GM12891 (cell line): ENCODE measurements at regions not wholly inside any gene's neighbourhood (a gene's known extent, or its start where the extent isn't known, plus 50 kb on each side); places are given as distances from the start of the nearest gene placed in this dataset.

Experiments
- DNase-seq: peaks from one replicate; pipeline ENCODE4 v3.0.0; 2011; ENCODE audit warnings: low spot score; ENCODE audit not compliant: insufficient read length
- FAIRE-seq: peaks from 2 replicates; lab custom pipeline; 2011; peaks lifted over from hg19 to GRCh38; lab: Jason Lieb, UNC
- PAX5 ChIP-seq: IDR thresholded peaks from 2 replicates; pipeline ENCODE4 v1.6.1; 2011; ENCODE audit warnings: low read length, moderate library complexity, mild to moderate bottlenecking; ENCODE audit not compliant: insufficient read depth, severe bottlenecking
- POLR2A ChIP-seq: IDR thresholded peaks from 2 replicates; pipeline ENCODE4 v1.6.1; 2011; ENCODE audit warnings: low read depth, low read length, control low read depth
- POLR2AphosphoS5 ChIP-seq: IDR thresholded peaks from 2 replicates; pipeline ENCODE4 v1.6.1; 2011; ENCODE audit warnings: low read depth, low read length, control low read depth
- POU2F2 ChIP-seq: IDR thresholded peaks from 2 replicates; pipeline ENCODE4 v1.6.1; 2011; ENCODE audit warnings: low read depth, mild to moderate bottlenecking, control low read depth, low read length, moderate library complexity
- SPI1 ChIP-seq: IDR thresholded peaks from 2 replicates; pipeline ENCODE4 v1.6.1; 2011; ENCODE audit warnings: low read depth, low read length, control low read depth
- TAF1 ChIP-seq: IDR thresholded peaks from 2 replicates; pipeline ENCODE4 v1.6.1; 2011; ENCODE audit warnings: low read depth, low read length, control low read depth

- no peak for TF ChIP-seq POLR2A
- TF ChIP-seq POU2F2: no peak
- no peak for TF ChIP-seq TAF1
- TF ChIP-seq PAX5: no peak
- TF ChIP-seq POLR2AphosphoS5: no peak
- peak; percentile 63 for TF ChIP-seq SPI1
- no peak for FAIRE-seq
- DNase-seq: no peak
Observed at GRCh38 chr2:191571163-191571769, 106.7 kb upstream of the NABP1 start.

GRCh38 chr2:191572319-191572718 is 105.6 kb upstream of the NABP1 start:
- no peak for FAIRE-seq
- TF ChIP-seq POLR2AphosphoS5 (no peak), POLR2A (no peak), SPI1 (no peak), POU2F2 (no peak), PAX5 (no peak), TAF1 (no peak)
- no peak for DNase-seq

- DNase-seq (no peak), FAIRE-seq (no peak)
- TF ChIP-seq TAF1: no peak
- TF ChIP-seq POLR2AphosphoS5: no peak
- no peak for TF ChIP-seq SPI1
- TF ChIP-seq POLR2A: no peak
- TF ChIP-seq PAX5: no peak
- no peak for TF ChIP-seq POU2F2
Observed at GRCh38 chr2:191573216-191573615, 104.7 kb upstream of the NABP1 start.

- FAIRE-seq (no peak), DNase-seq (no peak)
Observed at GRCh38 chr2:191574232-191574631, 103.7 kb upstream of the NABP1 start.

GRCh38 chr2:191577605-191578004 is 100.3 kb upstream of the NABP1 start:
- FAIRE-seq: no peak
- TF ChIP-seq PAX5 (no peak), POLR2AphosphoS5 (no peak)
- DNase-seq: no peak

More at GRCh38 chr2:191574232-191574631, 103.7 kb upstream of the NABP1 start:
- TF ChIP-seq SPI1: no peak
- no peak for TF ChIP-seq POLR2AphosphoS5
- TF ChIP-seq POU2F2: no peak
- no peak for TF ChIP-seq TAF1
- no peak for TF ChIP-seq PAX5
- no peak for TF ChIP-seq POLR2A

- TF ChIP-seq PAX5: no peak
- no peak for TF ChIP-seq POLR2AphosphoS5
- TF ChIP-seq POU2F2: no peak
- no peak for TF ChIP-seq TAF1
- no peak for TF ChIP-seq SPI1
- no peak for TF ChIP-seq POLR2A
- FAIRE-seq (no peak), DNase-seq (no peak)
Observed at GRCh38 chr2:191578031-191578430, 99.9 kb upstream of the NABP1 start.

- DNase-seq (no peak), FAIRE-seq (no peak)
Observed at GRCh38 chr2:191580581-191580980, 97.4 kb upstream of the NABP1 start.

GRCh38 chr2:191581003-191581402 is 96.9 kb upstream of the NABP1 start:
- DNase-seq: no peak
- FAIRE-seq: no peak
- TF ChIP-seq POU2F2 (no peak), POLR2A (no peak), POLR2AphosphoS5 (no peak), TAF1 (no peak), PAX5 (no peak), SPI1 (no peak)

More at GRCh38 chr2:191580581-191580980, 97.4 kb upstream of the NABP1 start:
- no peak for TF ChIP-seq PAX5

GRCh38 chr2:191582355-191582754 is 95.6 kb upstream of the NABP1 start:
- no peak for FAIRE-seq
- TF ChIP-seq SPI1: no peak
- TF ChIP-seq POU2F2: no peak
- TF ChIP-seq PAX5: no peak
- no peak for TF ChIP-seq POLR2AphosphoS5
- no peak for DNase-seq

- DNase-seq (no peak), FAIRE-seq (no peak)
- TF ChIP-seq PAX5 (no peak), POU2F2 (no peak), POLR2AphosphoS5 (no peak), TAF1 (no peak), SPI1 (no peak), POLR2A (no peak)
Observed at GRCh38 chr2:191591025-191591424, 86.9 kb upstream of the NABP1 start.
